Spleen (tissue), 7 donors: ENCODE measurements at regions not wholly inside any gene's neighbourhood (a gene's known extent, or its start where the extent isn't known, plus 50 kb on each side); places are given as distances from the start of the nearest gene placed in this dataset.

Experiments
- CTCF ChIP-seq, 11 experiments: fragments of 200-600 bp in 7 of 11; fragments of 450-650 bp in 4 of 11; sonication (generic) in 4 of 11; IDR thresholded peaks in 8 of 11; conservative IDR thresholded peaks in 3 of 11; 1 replicate in 7 of 11; 2 replicates in 4 of 11; pipeline versions ENCODE4 v1.4.0 to v1.8.0; 2016 to 2021; ENCODE audit warnings: antibody characterized with exemption in 11 of 11, inconsistent platforms in 4 of 11, mild to moderate bottlenecking in 1 of 11
- POLR2A ChIP-seq, 3 donors: fragments of 450-650 bp; IDR thresholded peaks; one replicate each; pipeline ENCODE4 v1.5.1; 2017; ENCODE audit warnings: antibody characterized with exemption in 3 of 3, mild to moderate bottlenecking in 1 of 3
- POLR2AphosphoS5 ChIP-seq, 3 donors: sonication (generic); formaldehyde crosslinking; IDR thresholded peaks; one replicate each; pipeline ENCODE4 v1.5.1; 2017; ENCODE audit warnings: antibody characterized with exemption in 3 of 3
- donor health status: DM: no; HTN: no; CAD: no; lungs with moderate emphysema.
- donor health status: DM: no; HTN: no; CAD: no.
- donor health status: DM: no; HTN: no; CAD: no.

- TF ChIP-seq POLR2AphosphoS5 (IDR thresholded peaks at IDR 0.05), result no peak
- TF ChIP-seq CTCF (IDR thresholded peaks at IDR 0.05 in 8 of 11, conservative IDR thresholded peaks at IDR 0.05 in 3 of 11), result no peak
- TF ChIP-seq POLR2A (IDR thresholded peaks at IDR 0.05), result no peak
These were observed 137.8 kb upstream of the DPYD start for GRCh38 chr1:98058676-98059075.
